ENCODE measurements at regions not wholly inside any gene's neighbourhood (a gene's known extent, or its start where the extent isn't known, plus 50 kb on each side); places are given as distances from the start of the nearest gene placed in this dataset.

GRCh38 chr6:108751851-108752732, 96.1 kb upstream of the ARMC2 start:
- no peak for TF ChIP-seq CTCF (conservative IDR thresholded peaks at IDR 0.05; ENCODE audit: low read depth in 2 of 2)
- TF ChIP-seq EZH2 (IDR thresholded peaks at IDR 0.05; ENCODE audit: low read depth, unreplicated experiment) = no peak
- TF ChIP-seq POLR2AphosphoS5 (IDR thresholded peaks at IDR 0.05; ENCODE audit: low read depth) = no peak
- TF ChIP-seq EZH2phosphoT487 (IDR thresholded peaks at IDR 0.05; ENCODE audit: unreplicated experiment) = no peak
- no peak for TF ChIP-seq CREB1 (CRISPR knock-in tag; IDR thresholded peaks at IDR 0.05; ENCODE audit: low read depth)
- no peak for TF ChIP-seq REST (IDR thresholded peaks at IDR 0.05; ENCODE audit: unreplicated experiment)

Measured in GM23338 (cell line).